SKM-1 (cell line): ENCODE measurements at regions not wholly inside any gene's neighbourhood (a gene's known extent, or its start where the extent isn't known, plus 50 kb on each side); places are given as distances from the start of the nearest gene placed in this dataset.
A peak's percentile ranks its signal among the peaks of the same experiment; 100 is the strongest.
"Not testable (repeated sequence)": the region's sequence is repeated elsewhere in the genome, so short reads cannot be mapped to it uniquely, and the experiment has no call there.

Experiments
- DNase-seq: peaks from one replicate; lab custom pipeline; 2025; ENCODE audit not compliant: unreplicated experiment; lab: John Stamatoyannopoulos, UW

- DNase-seq: no peak
These were observed 50.6 kb upstream of the RNF182 start for GRCh38 chr6:13874191-13874549.

- DNase-seq: no peak
These were observed 51.2 kb upstream of the RNF182 start for GRCh38 chr6:13873288-13874190.

GRCh38 chr6:13872681-13873080 is 52.1 kb upstream of the RNF182 start:
- peak; percentile 64 for DNase-seq

- DNase-seq: not testable (repeated sequence)
These were observed 52.7 kb upstream of the RNF182 start for GRCh38 chr6:13872006-13872405.

- DNase-seq: no peak
These were observed 54.4 kb upstream of the RNF182 start for GRCh38 chr6:13870214-13870830.

- DNase-seq: no peak
These were observed 53.9 kb upstream of the MCUR1 start for GRCh38 chr6:13868236-13868635.

GRCh38 chr6:13866301-13866700 is 51.9 kb upstream of the MCUR1 start:
- DNase-seq: no peak

GRCh38 chr6:13865141-13865540 is 50.8 kb upstream of the MCUR1 start:
- peak; percentile 36 for DNase-seq

GRCh38 chr6:13864669-13865068 is 50.3 kb upstream of the MCUR1 start:
- DNase-seq: not testable (repeated sequence)
